ENCODE measurements at regions not wholly inside any gene's neighbourhood (a gene's known extent, or its start where the extent isn't known, plus 50 kb on each side); places are given as distances from the start of the nearest gene placed in this dataset.

- no peak for DNase-seq
Observed at GRCh38 chr9:80964374-80964773, 725.0 kb downstream of the TLE1 start.

GRCh38 chr9:80957801-80958200, 731.5 kb downstream of the TLE1 start:
- no peak for DNase-seq

- DNase-seq, result no peak
Observed at GRCh38 chr9:80954521-80954920, 734.8 kb downstream of the TLE1 start.

- no peak for DNase-seq
Observed at GRCh38 chr9:80952363-80952922, 736.9 kb downstream of the TLE1 start.

GRCh38 chr9:80951675-80952074, 737.7 kb downstream of the TLE1 start:
- peak; percentile 2 for DNase-seq

GRCh38 chr9:80948876-80949275, 740.5 kb downstream of the TLE1 start:
- no peak for DNase-seq

GRCh38 chr9:80948066-80948465, 741.3 kb downstream of the TLE1 start:
- no peak for DNase-seq

- DNase-seq, result no peak
Observed at GRCh38 chr9:80946496-80947170, 742.7 kb downstream of the TLE1 start.

- no peak for DNase-seq
Observed at GRCh38 chr9:80945436-80945835, 743.9 kb downstream of the TLE1 start.

- no peak for DNase-seq
Observed at GRCh38 chr9:80937645-80938044, 751.7 kb downstream of the TLE1 start.

- DNase-seq, result no peak
Observed at GRCh38 chr9:80934095-80934494, 755.3 kb downstream of the TLE1 start.

GRCh38 chr9:80932947-80933780, 756.2 kb downstream of the TLE1 start:
- no peak for DNase-seq

GRCh38 chr9:80932181-80932580, 757.2 kb downstream of the TLE1 start:
- DNase-seq, result no peak

- no peak for DNase-seq
Observed at GRCh38 chr9:80931163-80931562, 758.2 kb downstream of the TLE1 start.

- no peak for DNase-seq
Observed at GRCh38 chr9:80928697-80929096, 760.6 kb downstream of the TLE1 start.

GRCh38 chr9:80926611-80927010, 762.7 kb downstream of the TLE1 start:
- no peak for DNase-seq

- DNase-seq, result no peak
Observed at GRCh38 chr9:80922544-80922943, 766.8 kb downstream of the TLE1 start.

GRCh38 chr9:80906728-80907127, 782.6 kb downstream of the TLE1 start:
- no peak for DNase-seq

GRCh38 chr9:80899208-80899607, 790.1 kb downstream of the TLE1 start:
- DNase-seq, result no peak

- no peak for DNase-seq
Observed at GRCh38 chr9:80893190-80893589, 796.2 kb downstream of the TLE1 start.

- no peak for DNase-seq
Observed at GRCh38 chr9:80892703-80893102, 796.6 kb downstream of the TLE1 start.

- DNase-seq, result no peak
Observed at GRCh38 chr9:80890124-80890523, 799.2 kb downstream of the TLE1 start.

- DNase-seq, result no peak
Observed at GRCh38 chr9:80885894-80886293, 803.5 kb downstream of the TLE1 start.

All from activated CD4-positive, alpha-beta T cell treated with anti-CD3 and anti-CD28 coated beads for 48 hours (primary cell).